GM19239 (cell line): ENCODE measurements at regions not wholly inside any gene's neighbourhood (a gene's known extent, or its start where the extent isn't known, plus 50 kb on each side); places are given as distances from the start of the nearest gene placed in this dataset.
"Not testable (repeated sequence)": the region's sequence is repeated elsewhere in the genome, so short reads cannot be mapped to it uniquely, and the experiment has no call there.

ENCODE experiments used
- DNase-seq: peaks from one replicate; pipeline ENCODE4 v3.0.0; 2011; ENCODE audit warnings: low spot score; ENCODE audit not compliant: insufficient read length
- FAIRE-seq: peaks from 2 replicates; lab custom pipeline; 2011; peaks lifted over from hg19 to GRCh38; lab: Jason Lieb, UNC

- FAIRE-seq = peak; percentile 99
- peak; percentile 6 for DNase-seq
These were observed 50.1 kb upstream of the ACSL4 start for GRCh38 chrX:109782994-109783700.

GRCh38 chrX:109783701-109784079 lies 50.6 kb upstream of the ACSL4 start:
- FAIRE-seq = no peak

GRCh38 chrX:109785053-109785452 lies 52.0 kb upstream of the ACSL4 start:
- DNase-seq = no peak
- FAIRE-seq = no peak

More at GRCh38 chrX:109783701-109784079, 50.6 kb upstream of the ACSL4 start:
- DNase-seq = no peak

- DNase-seq, FAIRE-seq: not testable (repeated sequence)
These were observed 57.5 kb upstream of the ACSL4 start for GRCh38 chrX:109790511-109790910.

- no peak for DNase-seq
- FAIRE-seq = no peak
These were observed 60.1 kb upstream of the ACSL4 start for GRCh38 chrX:109793191-109793590.

- DNase-seq (no peak), FAIRE-seq (peak; percentile 84)
These were observed 62.6 kb upstream of the ACSL4 start for GRCh38 chrX:109795682-109796081.

- peak; percentile 21 for FAIRE-seq
- DNase-seq = no peak
These were observed 64.4 kb upstream of the ACSL4 start for GRCh38 chrX:109797311-109797975.

- DNase-seq (no peak), FAIRE-seq (peak; percentile 23)
These were observed 79.2 kb upstream of the ACSL4 start for GRCh38 chrX:109812236-109812635.

- DNase-seq (no peak), FAIRE-seq (no peak)
These were observed 80.2 kb upstream of the ACSL4 start for GRCh38 chrX:109813236-109813635.

- DNase-seq (no peak), FAIRE-seq (no peak)
These were observed 85.9 kb upstream of the ACSL4 start for GRCh38 chrX:109818976-109819375.

GRCh38 chrX:109822861-109823260 lies 89.8 kb upstream of the ACSL4 start:
- DNase-seq (no peak), FAIRE-seq (no peak)

- no peak for DNase-seq
These were observed 94.1 kb upstream of the ACSL4 start for GRCh38 chrX:109826954-109827708.

GRCh38 chrX:109827772-109828171 lies 94.7 kb upstream of the ACSL4 start:
- no peak for FAIRE-seq
- DNase-seq = no peak

More at GRCh38 chrX:109826954-109827708, 94.1 kb upstream of the ACSL4 start:
- no peak for FAIRE-seq

- FAIRE-seq = peak; percentile 49
These were observed 97.2 kb upstream of the ACSL4 start for GRCh38 chrX:109830157-109830703.

GRCh38 chrX:109830704-109831206 lies 97.7 kb upstream of the ACSL4 start:
- FAIRE-seq = peak; percentile 67

More at GRCh38 chrX:109830157-109830703, 97.2 kb upstream of the ACSL4 start:
- DNase-seq = no peak

GRCh38 chrX:109831326-109831985 lies 98.4 kb upstream of the ACSL4 start:
- peak; percentile 88 for FAIRE-seq
- no peak for DNase-seq

More at GRCh38 chrX:109830704-109831206, 97.7 kb upstream of the ACSL4 start:
- DNase-seq = no peak

- FAIRE-seq = peak; percentile 35
These were observed 106.9 kb upstream of the ACSL4 start for GRCh38 chrX:109839694-109840567.

GRCh38 chrX:109840585-109840984 lies 107.5 kb upstream of the ACSL4 start:
- DNase-seq = no peak
- peak; percentile 85 for FAIRE-seq

More at GRCh38 chrX:109839694-109840567, 106.9 kb upstream of the ACSL4 start:
- DNase-seq = no peak

GRCh38 chrX:109841257-109841656 lies 108.2 kb upstream of the ACSL4 start:
- FAIRE-seq = no peak
- DNase-seq = no peak
